GM23338 (cell line): ENCODE measurements at regions not wholly inside any gene's neighbourhood (a gene's known extent, or its start where the extent isn't known, plus 50 kb on each side); places are given as distances from the start of the nearest gene placed in this dataset.

Source experiments
- ATAC-seq: fragments of 200-7000 bp; cut with Tn5 transposase; 3 replicates; pipeline ENCODE4 v1.9.1; 2020
- DNase-seq: peaks from one replicate; pipeline ENCODE4 v3.0.0-alpha.2; 2015; ENCODE audit warnings: low spot score
- H2AFZ ChIP-seq: fragments of 200-600 bp; sonication (generic); 2 replicates; pipeline ENCODE4 v1.8.0; 2016; ENCODE audit warnings: antibody characterized with exemption, mild to moderate bottlenecking, moderate library complexity
- H3F3A ChIP-seq: fragments of 200-600 bp; sonication (generic); replicated peaks from 2 replicates; pipeline ENCODE4 v1.8.0; 2017; ENCODE audit warnings: antibody characterized with exemption, mixed run types, low read depth
- H3K27ac ChIP-seq: fragments of 200-600 bp; sonication (generic); 2 replicates; pipeline ENCODE4 v1.6.1; 2016; ENCODE audit warnings: low read depth
- H3K27me3 ChIP-seq: fragments of 200-600 bp; sonication (generic); 2 replicates; pipeline ENCODE4 v1.8.0; 2016; ENCODE audit warnings: mild to moderate bottlenecking, mixed run types, moderate library complexity; ENCODE audit not compliant: insufficient read depth
- H3K36me3 ChIP-seq: fragments of 200-600 bp; sonication (generic); 2 replicates; pipeline ENCODE4 v1.8.0; 2016; ENCODE audit warnings: mild to moderate bottlenecking; ENCODE audit not compliant: insufficient read depth
- H3K4me1 ChIP-seq: fragments of 200-600 bp; sonication (generic); 2 replicates; pipeline ENCODE4 v1.8.0; 2016; ENCODE audit warnings: mild to moderate bottlenecking, moderate library complexity; ENCODE audit not compliant: insufficient read depth
- H3K4me2 ChIP-seq: fragments of 200-600 bp; sonication (generic); 2 replicates; pipeline ENCODE4 v1.7.1; 2017; ENCODE audit warnings: mixed run types
- H3K4me3 ChIP-seq: fragments of 200-600 bp; sonication (generic); 2 replicates; pipeline ENCODE4 v1.6.1; 2016; ENCODE audit warnings: mixed run types
- H3K79me2 ChIP-seq: fragments of 200-600 bp; sonication (generic); replicated peaks from 2 replicates; pipeline ENCODE4 v1.8.0; 2017; ENCODE audit warnings: mild to moderate bottlenecking; ENCODE audit not compliant: insufficient read depth
- H3K9me2 ChIP-seq: fragments of 200-600 bp; sonication (generic); 2 replicates; pipeline ENCODE4 v1.8.0; 2017; ENCODE audit not compliant: insufficient read depth
- H4K20me1 ChIP-seq: fragments of 200-600 bp; sonication (generic); replicated peaks from 2 replicates; pipeline ENCODE4 v1.8.0; 2017; ENCODE audit warnings: mild to moderate bottlenecking; ENCODE audit not compliant: insufficient read depth
- H3K27ac Mint-ChIP-seq: 2 replicates; pipeline ENCODE4 v1.8.0; 2020; ENCODE audit warnings: inconsistent platforms, mild to moderate bottlenecking, moderate library complexity, mixed read lengths
- H3K27me3 Mint-ChIP-seq: 3 replicates; pipeline ENCODE4 v1.8.0; 2022; ENCODE audit warnings: low read depth, mild to moderate bottlenecking, moderate library complexity, mixed read lengths, inconsistent platforms; ENCODE audit not compliant: insufficient read depth, poor library complexity
- H3K36me3 Mint-ChIP-seq: 3 replicates; pipeline ENCODE4 v1.8.0; 2021; ENCODE audit warnings: low read depth, mild to moderate bottlenecking, inconsistent platforms, moderate library complexity, mixed read lengths
- H3K4me1 Mint-ChIP-seq: 3 replicates; pipeline ENCODE4 v1.8.0; 2020; ENCODE audit warnings: mild to moderate bottlenecking, inconsistent platforms, mixed read lengths
- H3K4me3 Mint-ChIP-seq: 3 replicates; pipeline ENCODE4 v1.8.0; 2021; ENCODE audit warnings: moderate library complexity, mild to moderate bottlenecking, inconsistent platforms, mixed read lengths
- H3K9me3 Mint-ChIP-seq: 3 replicates; pipeline ENCODE4 v1.8.0; 2020; ENCODE audit warnings: moderate library complexity, mild to moderate bottlenecking, inconsistent platforms, mixed read lengths
- CREB1 ChIP-seq: fragments of 250-450 bp; sonication (Bioruptor Pico); IDR thresholded peaks from 2 replicates; pipeline ENCODE4 v1.5.0; 2020; ENCODE audit warnings: low read depth, mild to moderate bottlenecking, moderate library complexity
- EZH2 ChIP-seq: fragments of 200-600 bp; sonication (generic); IDR thresholded peaks from one replicate; pipeline ENCODE4 v1.8.0; 2017; ENCODE audit warnings: antibody characterized with exemption, mild to moderate bottlenecking, low read depth; ENCODE audit not compliant: unreplicated experiment
- EZH2phosphoT487 ChIP-seq: fragments of 200-600 bp; sonication (generic); IDR thresholded peaks from one replicate; pipeline ENCODE4 v1.8.1; 2018; ENCODE audit warnings: antibody characterized with exemption; ENCODE audit not compliant: unreplicated experiment
- JUNB ChIP-seq: IDR thresholded peaks from one replicate; pipeline ENCODE4 v1.6.1; 2016; ENCODE audit warnings: antibody characterized with exemption; ENCODE audit not compliant: unreplicated experiment
- NANOG ChIP-seq: IDR thresholded peaks from 2 replicates; pipeline ENCODE4 v1.6.1; 2016; ENCODE audit warnings: antibody characterized with exemption, borderline replicate concordance
- POLR2AphosphoS5 ChIP-seq: IDR thresholded peaks from 2 replicates; pipeline ENCODE4 v1.6.1; 2016; ENCODE audit warnings: antibody characterized with exemption, low read depth
- STAT1 ChIP-seq: IDR thresholded peaks from one replicate; pipeline ENCODE4 v1.6.1; 2016; ENCODE audit warnings: antibody characterized with exemption; ENCODE audit not compliant: unreplicated experiment
- ZNF114 ChIP-seq: fragments of 250-450 bp; sonication (Bioruptor Pico); IDR thresholded peaks from 2 replicates; pipeline ENCODE4 v1.5.0; 2020; ENCODE audit warnings: mild to moderate bottlenecking, moderate library complexity
- ZNF331 ChIP-seq: fragments of 250-450 bp; sonication (Bioruptor Pico); IDR thresholded peaks from 2 replicates; pipeline ENCODE4 v1.5.0; 2020; ENCODE audit warnings: low read depth, mild to moderate bottlenecking, moderate library complexity
- TF ChIP-seq, protein P1 (sequence below): IDR thresholded peaks from one replicate; pipeline ENCODE4 v1.6.1; 2018; ENCODE audit warnings: antibody characterized with exemption; ENCODE audit not compliant: unreplicated experiment
- TF ChIP-seq, protein P2 (sequence below): IDR thresholded peaks from 2 replicates; pipeline ENCODE4 v1.6.1; 2016; ENCODE audit warnings: antibody characterized with exemption
- TF ChIP-seq, protein P3 (sequence below), 2 experiments: fragments of 200-600 bp in 1 of 2; sonication (generic) in 1 of 2; conservative IDR thresholded peaks; 2 replicates each; pipeline versions ENCODE4 v1.5.1 to v1.6.1; 2016 to 2017; ENCODE audit warnings: antibody characterized with exemption in 2 of 2, low read depth in 2 of 2, mild to moderate bottlenecking in 2 of 2, moderate library complexity in 1 of 2

DNA sequence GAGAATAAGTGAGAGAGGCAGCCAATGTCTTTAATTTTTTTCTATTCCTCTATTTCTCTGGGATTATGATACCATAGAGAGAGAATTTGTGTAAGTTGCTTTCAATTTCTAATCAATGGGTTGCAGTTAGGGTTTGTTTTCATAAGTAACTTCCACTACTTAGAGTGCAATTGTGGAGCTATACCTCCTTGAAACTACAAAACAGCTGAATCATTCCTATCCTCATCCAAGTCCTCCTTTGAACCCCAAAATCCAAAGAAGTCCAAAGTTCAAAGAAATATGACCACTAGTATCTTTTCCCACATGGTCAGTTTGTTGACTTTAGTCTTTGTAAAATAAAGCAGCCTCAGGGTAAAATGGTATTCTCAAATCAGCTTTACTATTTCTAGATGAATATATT is 1085.4 kb upstream of the INTU start:
- no peak overlapping the region for H3K4me3 Mint-ChIP-seq
- Histone ChIP-seq H3F3A (no peaks in the 10 kb centered on the region), H4K20me1 (no peaks in the 10 kb centered on the region), H3K27me3 (no peaks in the 10 kb centered on the region), H3K4me2 (no peak overlapping the region), H3K79me2 (no peaks in the 10 kb centered on the region), H2AFZ (0 out of 2 replicates have a peak overlapping the region, but pooled peaks have one; percentile 18), H3K27ac (no peak overlapping the region), H3K9me2 (no peaks in the 10 kb centered on the region), H3K4me3 (no peak overlapping the region), H3K36me3 (no peaks in the 10 kb centered on the region), H3K4me1 (no peaks in the 10 kb centered on the region)
- ATAC-seq (no peak), DNase-seq (no peak)
- H3K27me3 Mint-ChIP-seq: no peaks in the 10 kb centered on the region
- H3K27ac Mint-ChIP-seq: no peak overlapping the region
- H3K36me3 Mint-ChIP-seq: no peaks in the 10 kb centered on the region
- TF ChIP-seq EZH2phosphoT487 (no peak), NANOG (no peak)
- H3K4me1 Mint-ChIP-seq: no peaks in the 10 kb centered on the region
- H3K9me3 Mint-ChIP-seq: no peaks in the 10 kb centered on the region

DNA sequence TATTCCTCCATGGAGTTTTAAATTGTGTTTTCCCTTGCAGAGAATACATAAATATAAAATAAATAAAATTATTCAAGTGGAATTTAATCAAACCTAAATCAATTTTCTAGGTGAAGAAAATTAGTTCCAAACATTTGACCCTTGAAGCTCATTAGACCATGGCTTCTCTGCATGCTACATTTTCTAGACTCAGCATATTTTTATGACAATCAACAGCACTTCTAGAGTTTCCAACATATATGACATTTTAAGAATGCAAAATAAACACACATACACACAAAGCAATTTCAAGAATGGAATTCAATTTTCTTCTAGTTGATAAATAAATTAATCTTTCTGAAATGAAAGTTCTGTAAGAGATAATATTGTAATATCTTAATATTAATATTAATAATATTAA is 1083.9 kb upstream of the INTU start:
- H3K4me3 ChIP-seq: no peak overlapping the region
- Mint-ChIP-seq H3K4me3 (no peak overlapping the region), H3K27ac (no peak overlapping the region), H3K36me3 (no peaks in the 10 kb centered on the region), H3K9me3 (no peaks in the 10 kb centered on the region), H3K27me3 (no peaks in the 10 kb centered on the region), H3K4me1 (no peaks in the 10 kb centered on the region)
- H3K36me3 ChIP-seq: no peaks in the 10 kb centered on the region
- H3K9me2 ChIP-seq: no peaks in the 10 kb centered on the region
- no peak overlapping the region for H3K4me2 ChIP-seq
- H4K20me1 ChIP-seq: no peaks in the 10 kb centered on the region
- no peak for DNase-seq
- no peak overlapping the region for H3K27ac ChIP-seq
- H3K4me1 ChIP-seq: no peaks in the 10 kb centered on the region
- no peaks in the 10 kb centered on the region for H3K79me2 ChIP-seq
- no peak for ATAC-seq
- no peaks in the 10 kb centered on the region for H3K27me3 ChIP-seq
- H3F3A ChIP-seq: no peaks in the 10 kb centered on the region
- no peak overlapping the region for H2AFZ ChIP-seq
- TF ChIP-seq, protein P1, sequence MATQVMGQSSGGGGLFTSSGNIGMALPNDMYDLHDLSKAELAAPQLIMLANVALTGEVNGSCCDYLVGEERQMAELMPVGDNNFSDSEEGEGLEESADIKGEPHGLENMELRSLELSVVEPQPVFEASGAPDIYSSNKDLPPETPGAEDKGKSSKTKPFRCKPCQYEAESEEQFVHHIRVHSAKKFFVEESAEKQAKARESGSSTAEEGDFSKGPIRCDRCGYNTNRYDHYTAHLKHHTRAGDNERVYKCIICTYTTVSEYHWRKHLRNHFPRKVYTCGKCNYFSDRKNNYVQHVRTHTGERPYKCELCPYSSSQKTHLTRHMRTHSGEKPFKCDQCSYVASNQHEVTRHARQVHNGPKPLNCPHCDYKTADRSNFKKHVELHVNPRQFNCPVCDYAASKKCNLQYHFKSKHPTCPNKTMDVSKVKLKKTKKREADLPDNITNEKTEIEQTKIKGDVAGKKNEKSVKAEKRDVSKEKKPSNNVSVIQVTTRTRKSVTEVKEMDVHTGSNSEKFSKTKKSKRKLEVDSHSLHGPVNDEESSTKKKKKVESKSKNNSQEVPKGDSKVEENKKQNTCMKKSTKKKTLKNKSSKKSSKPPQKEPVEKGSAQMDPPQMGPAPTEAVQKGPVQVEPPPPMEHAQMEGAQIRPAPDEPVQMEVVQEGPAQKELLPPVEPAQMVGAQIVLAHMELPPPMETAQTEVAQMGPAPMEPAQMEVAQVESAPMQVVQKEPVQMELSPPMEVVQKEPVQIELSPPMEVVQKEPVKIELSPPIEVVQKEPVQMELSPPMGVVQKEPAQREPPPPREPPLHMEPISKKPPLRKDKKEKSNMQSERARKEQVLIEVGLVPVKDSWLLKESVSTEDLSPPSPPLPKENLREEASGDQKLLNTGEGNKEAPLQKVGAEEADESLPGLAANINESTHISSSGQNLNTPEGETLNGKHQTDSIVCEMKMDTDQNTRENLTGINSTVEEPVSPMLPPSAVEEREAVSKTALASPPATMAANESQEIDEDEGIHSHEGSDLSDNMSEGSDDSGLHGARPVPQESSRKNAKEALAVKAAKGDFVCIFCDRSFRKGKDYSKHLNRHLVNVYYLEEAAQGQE: no peak
- no peak for TF ChIP-seq JUNB
- no peak for TF ChIP-seq NANOG
- no peak for TF ChIP-seq ZNF331 (CRISPR knock-in tag)
- TF ChIP-seq EZH2phosphoT487: no peak
- TF ChIP-seq ZNF114 (CRISPR knock-in tag): no peak
- TF ChIP-seq, protein P2, sequence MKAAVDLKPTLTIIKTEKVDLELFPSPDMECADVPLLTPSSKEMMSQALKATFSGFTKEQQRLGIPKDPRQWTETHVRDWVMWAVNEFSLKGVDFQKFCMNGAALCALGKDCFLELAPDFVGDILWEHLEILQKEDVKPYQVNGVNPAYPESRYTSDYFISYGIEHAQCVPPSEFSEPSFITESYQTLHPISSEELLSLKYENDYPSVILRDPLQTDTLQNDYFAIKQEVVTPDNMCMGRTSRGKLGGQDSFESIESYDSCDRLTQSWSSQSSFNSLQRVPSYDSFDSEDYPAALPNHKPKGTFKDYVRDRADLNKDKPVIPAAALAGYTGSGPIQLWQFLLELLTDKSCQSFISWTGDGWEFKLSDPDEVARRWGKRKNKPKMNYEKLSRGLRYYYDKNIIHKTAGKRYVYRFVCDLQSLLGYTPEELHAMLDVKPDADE: no peak
- no peak for TF ChIP-seq EZH2
- TF ChIP-seq, protein P3, sequence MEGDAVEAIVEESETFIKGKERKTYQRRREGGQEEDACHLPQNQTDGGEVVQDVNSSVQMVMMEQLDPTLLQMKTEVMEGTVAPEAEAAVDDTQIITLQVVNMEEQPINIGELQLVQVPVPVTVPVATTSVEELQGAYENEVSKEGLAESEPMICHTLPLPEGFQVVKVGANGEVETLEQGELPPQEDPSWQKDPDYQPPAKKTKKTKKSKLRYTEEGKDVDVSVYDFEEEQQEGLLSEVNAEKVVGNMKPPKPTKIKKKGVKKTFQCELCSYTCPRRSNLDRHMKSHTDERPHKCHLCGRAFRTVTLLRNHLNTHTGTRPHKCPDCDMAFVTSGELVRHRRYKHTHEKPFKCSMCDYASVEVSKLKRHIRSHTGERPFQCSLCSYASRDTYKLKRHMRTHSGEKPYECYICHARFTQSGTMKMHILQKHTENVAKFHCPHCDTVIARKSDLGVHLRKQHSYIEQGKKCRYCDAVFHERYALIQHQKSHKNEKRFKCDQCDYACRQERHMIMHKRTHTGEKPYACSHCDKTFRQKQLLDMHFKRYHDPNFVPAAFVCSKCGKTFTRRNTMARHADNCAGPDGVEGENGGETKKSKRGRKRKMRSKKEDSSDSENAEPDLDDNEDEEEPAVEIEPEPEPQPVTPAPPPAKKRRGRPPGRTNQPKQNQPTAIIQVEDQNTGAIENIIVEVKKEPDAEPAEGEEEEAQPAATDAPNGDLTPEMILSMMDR (conservative IDR thresholded peaks at IDR 0.05; ENCODE audit: low read depth in 2 of 2): no peak
- no peak for TF ChIP-seq POLR2AphosphoS5
- no peak for TF ChIP-seq CREB1
- TF ChIP-seq STAT1: no peak
